ENCODE measurements at regions not wholly inside any gene's neighbourhood (a gene's known extent, or its start where the extent isn't known, plus 50 kb on each side); places are given as distances from the start of the nearest gene placed in this dataset.
A peak's percentile ranks its signal among the peaks of the same experiment; 100 is the strongest.

DNA sequence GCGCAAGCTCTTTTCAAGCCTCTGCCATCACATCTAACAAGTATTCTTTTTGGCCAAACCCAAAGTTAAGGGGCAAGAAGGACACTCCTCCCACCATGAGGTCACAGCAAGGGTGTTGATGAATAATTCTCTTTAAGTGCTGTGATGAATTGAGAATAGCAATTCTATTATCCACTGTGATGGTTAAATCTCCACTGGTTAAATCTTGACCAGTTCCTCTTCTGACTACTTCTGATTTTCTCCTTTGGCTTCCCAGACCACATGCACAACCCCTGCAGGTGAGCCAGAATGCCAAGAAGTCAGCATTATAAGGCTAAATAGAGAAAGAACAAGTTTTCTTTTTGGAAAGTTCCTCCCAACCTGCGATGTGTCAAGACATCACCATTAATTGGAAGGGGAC, 90.6 kb upstream of the BCL2L14 start:
- H3K4me1 ChIP-seq (ENCODE audit: control insufficient read depth, extremely low read depth, insufficient read depth, low read length) = no peaks in the 10 kb centered on the region
- no peak for TF ChIP-seq EZH2 (IDR thresholded peaks at IDR 0.05; ENCODE audit: low read length, missing control alignments)
- TF ChIP-seq, protein P1, sequence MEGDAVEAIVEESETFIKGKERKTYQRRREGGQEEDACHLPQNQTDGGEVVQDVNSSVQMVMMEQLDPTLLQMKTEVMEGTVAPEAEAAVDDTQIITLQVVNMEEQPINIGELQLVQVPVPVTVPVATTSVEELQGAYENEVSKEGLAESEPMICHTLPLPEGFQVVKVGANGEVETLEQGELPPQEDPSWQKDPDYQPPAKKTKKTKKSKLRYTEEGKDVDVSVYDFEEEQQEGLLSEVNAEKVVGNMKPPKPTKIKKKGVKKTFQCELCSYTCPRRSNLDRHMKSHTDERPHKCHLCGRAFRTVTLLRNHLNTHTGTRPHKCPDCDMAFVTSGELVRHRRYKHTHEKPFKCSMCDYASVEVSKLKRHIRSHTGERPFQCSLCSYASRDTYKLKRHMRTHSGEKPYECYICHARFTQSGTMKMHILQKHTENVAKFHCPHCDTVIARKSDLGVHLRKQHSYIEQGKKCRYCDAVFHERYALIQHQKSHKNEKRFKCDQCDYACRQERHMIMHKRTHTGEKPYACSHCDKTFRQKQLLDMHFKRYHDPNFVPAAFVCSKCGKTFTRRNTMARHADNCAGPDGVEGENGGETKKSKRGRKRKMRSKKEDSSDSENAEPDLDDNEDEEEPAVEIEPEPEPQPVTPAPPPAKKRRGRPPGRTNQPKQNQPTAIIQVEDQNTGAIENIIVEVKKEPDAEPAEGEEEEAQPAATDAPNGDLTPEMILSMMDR (conservative IDR thresholded peaks at IDR 0.05 in 1 of 2, IDR thresholded peaks at IDR 0.05 in 1 of 2; ENCODE audit: low read depth in 1 of 2, low read length in 2 of 2) = no peak
- H3K9ac ChIP-seq (ENCODE audit: insufficient read depth, low read length) = no peak overlapping the region
- no peaks in the 10 kb centered on the region for H3K27me3 ChIP-seq (ENCODE audit: control insufficient read depth, insufficient read depth, low read length)
- no peaks in the 10 kb centered on the region for H4K20me1 ChIP-seq (ENCODE audit: control insufficient read depth, extremely low read depth, insufficient read depth, low read length)
- H3K4me3 ChIP-seq (replicated peaks in 1 of 4; ENCODE audit: control extremely low read depth in 1 of 4, insufficient read depth in 1 of 4, low read depth in 3 of 4, low read length in 4 of 4) = no peak overlapping the region
- no peak overlapping the region for H2AFZ ChIP-seq (ENCODE audit: low read length)
- no peak for DNase-seq (ENCODE audit: low read depth in 2 of 2)
- H3K27ac ChIP-seq (ENCODE audit: insufficient read depth, low read length) = no peak overlapping the region
- no peaks in the 10 kb centered on the region for H3K79me2 ChIP-seq (ENCODE audit: control insufficient read depth, insufficient read depth, low read length)
- no peaks in the 10 kb centered on the region for H3K9me3 ChIP-seq (ENCODE audit: control insufficient read depth, insufficient read depth, low read depth, low read length)
- H3K36me3 ChIP-seq (ENCODE audit: control insufficient read depth, insufficient read depth, low read length) = no peaks in the 10 kb centered on the region
- no peak overlapping the region for H3K4me2 ChIP-seq (ENCODE audit: extremely low read depth, insufficient read depth, low read length)

GRCh38 chr12:11981121-11981733, 89.5 kb upstream of the BCL2L14 start:
- no peaks in the 10 kb centered on the region for H4K20me1 ChIP-seq (ENCODE audit: control insufficient read depth, extremely low read depth, insufficient read depth, low read length)
- no peaks in the 10 kb centered on the region for H3K36me3 ChIP-seq (ENCODE audit: control insufficient read depth, insufficient read depth, low read length)
- H3K4me3 ChIP-seq (replicated peaks in 1 of 4; ENCODE audit: control extremely low read depth in 1 of 4, insufficient read depth in 1 of 4, low read depth in 3 of 4, low read length in 4 of 4) = no peak overlapping the region
- DNase-seq (ENCODE audit: low read depth in 2 of 2) = peak in 1 of 2 donors; percentile 61
- H3K4me1 ChIP-seq (ENCODE audit: control insufficient read depth, extremely low read depth, insufficient read depth, low read length) = no peaks in the 10 kb centered on the region
- H3K27ac ChIP-seq (ENCODE audit: insufficient read depth, low read length) = no peak overlapping the region
- H3K9me3 ChIP-seq (ENCODE audit: control insufficient read depth, insufficient read depth, low read depth, low read length) = no peaks in the 10 kb centered on the region
- no peaks in the 10 kb centered on the region for H3K27me3 ChIP-seq (ENCODE audit: control insufficient read depth, insufficient read depth, low read length)
- H3K4me2 ChIP-seq (ENCODE audit: extremely low read depth, insufficient read depth, low read length) = no peak overlapping the region
- no peaks in the 10 kb centered on the region for H3K79me2 ChIP-seq (ENCODE audit: control insufficient read depth, insufficient read depth, low read length)
- H2AFZ ChIP-seq (ENCODE audit: low read length) = no peak overlapping the region
- no peak overlapping the region for H3K9ac ChIP-seq (ENCODE audit: insufficient read depth, low read length)
- TF ChIP-seq, protein P1 (conservative IDR thresholded peaks at IDR 0.05 in 1 of 2, IDR thresholded peaks at IDR 0.05 in 1 of 2; ENCODE audit: low read depth in 1 of 2, low read length in 2 of 2) = no peak
- TF ChIP-seq EZH2 (IDR thresholded peaks at IDR 0.05; ENCODE audit: low read length, missing control alignments) = no peak

DNA sequence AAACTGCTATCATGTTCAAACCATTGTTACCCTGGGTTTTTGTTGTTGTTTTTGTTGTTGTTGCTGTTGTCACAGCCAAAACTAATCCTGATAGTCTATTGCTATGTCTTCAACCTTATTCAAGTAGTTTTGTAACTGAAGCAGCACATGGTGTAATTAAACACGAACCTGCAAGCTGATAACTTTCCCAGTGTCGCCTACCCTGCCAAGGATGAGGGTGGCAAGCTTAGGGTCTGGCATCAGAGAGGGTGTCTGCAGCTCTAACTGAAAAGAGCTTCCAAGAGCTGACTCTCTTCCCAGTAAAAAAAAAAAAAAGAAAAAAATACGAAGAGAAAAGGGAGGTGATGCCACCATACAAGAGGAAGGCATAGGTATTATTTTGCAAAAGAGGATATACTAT, 86.3 kb upstream of the BCL2L14 start:
- Histone ChIP-seq H3K4me3 (replicated peaks in 1 of 4; ENCODE audit: control extremely low read depth in 1 of 4, insufficient read depth in 1 of 4, low read depth in 3 of 4, low read length in 4 of 4) (no peak overlapping the region), H3K27me3 (ENCODE audit: control insufficient read depth, insufficient read depth, low read length) (no peaks in the 10 kb centered on the region)

More for the DNA sequence above, 86.3 kb upstream of the BCL2L14 start:
- no peaks in the 10 kb centered on the region for H3K4me1 ChIP-seq (ENCODE audit: control insufficient read depth, extremely low read depth, insufficient read depth, low read length)
- no peak overlapping the region for H3K9ac ChIP-seq (ENCODE audit: insufficient read depth, low read length)
- no peak overlapping the region for H3K27ac ChIP-seq (ENCODE audit: insufficient read depth, low read length)
- no peak overlapping the region for H3K4me2 ChIP-seq (ENCODE audit: extremely low read depth, insufficient read depth, low read length)
- H3K36me3 ChIP-seq (ENCODE audit: control insufficient read depth, insufficient read depth, low read length) = no peaks in the 10 kb centered on the region
- no peaks in the 10 kb centered on the region for H3K9me3 ChIP-seq (ENCODE audit: control insufficient read depth, insufficient read depth, low read depth, low read length)
- H3K79me2 ChIP-seq (ENCODE audit: control insufficient read depth, insufficient read depth, low read length) = no peaks in the 10 kb centered on the region
- DNase-seq (ENCODE audit: low read depth in 2 of 2) = no peak
- no peaks in the 10 kb centered on the region for H4K20me1 ChIP-seq (ENCODE audit: control insufficient read depth, extremely low read depth, insufficient read depth, low read length)
- TF ChIP-seq EZH2 (IDR thresholded peaks at IDR 0.05; ENCODE audit: low read length, missing control alignments) = no peak
- TF ChIP-seq, protein P1 (conservative IDR thresholded peaks at IDR 0.05 in 1 of 2, IDR thresholded peaks at IDR 0.05 in 1 of 2; ENCODE audit: low read depth in 1 of 2, low read length in 2 of 2) = no peak
- no peak overlapping the region for H2AFZ ChIP-seq (ENCODE audit: low read length)
